Neural cell (in vitro differentiated cells): ENCODE measurements at regions not wholly inside any gene's neighbourhood (a gene's known extent, or its start where the extent isn't known, plus 50 kb on each side); places are given as distances from the start of the nearest gene placed in this dataset.

Experiments used
- H2AFZ ChIP-seq: fragments of 200-600, 300-800 bp; sonication (generic), shearing (Covaris generic); 2 replicates; pipeline ENCODE4 v1.6.0; 2014; ENCODE audit warnings: low read depth, mild to moderate bottlenecking, antibody characterized with exemption, low read length, moderate library complexity
- H3F3A ChIP-seq: fragments of 200-600 bp; shearing (Covaris generic); 2 replicates; pipeline ENCODE4 v1.6.1; 2016; ENCODE audit warnings: mild to moderate bottlenecking, moderate library complexity, mixed read lengths, antibody characterized with exemption, low read length; ENCODE audit not compliant: insufficient read depth, poor library complexity, severe bottlenecking
- H3K27ac ChIP-seq: fragments of 200-600, 300-800 bp; sonication (generic), shearing (Covaris generic); 2 replicates; pipeline ENCODE4 v1.5.1; 2014; ENCODE audit warnings: mild to moderate bottlenecking, low read length, moderate library complexity
- H3K27me3 ChIP-seq: fragments of 300-800, 200-600 bp; sonication (generic), shearing (Covaris generic); 2 replicates; pipeline ENCODE4 v1.6.0; 2014; ENCODE audit warnings: mild to moderate bottlenecking, low read depth, low read length, moderate library complexity; ENCODE audit not compliant: insufficient read depth
- H3K36me3 ChIP-seq: fragments of 300-800, 200-600 bp; sonication (generic), shearing (Covaris generic); 2 replicates; pipeline ENCODE4 v1.5.1; 2014; ENCODE audit warnings: mild to moderate bottlenecking, antibody characterized with exemption, low read length, moderate library complexity; ENCODE audit not compliant: insufficient read depth
- H3K4me2 ChIP-seq: fragments of 300-800, 200-600 bp; sonication (generic), shearing (Covaris generic); 2 replicates; pipeline ENCODE4 v1.6.0; 2014; ENCODE audit warnings: mild to moderate bottlenecking, low read length
- H3K4me3 ChIP-seq: fragments of 300-800, 200-600 bp; sonication (generic), shearing (Covaris generic); 2 replicates; pipeline ENCODE4 v1.5.1; 2014; ENCODE audit warnings: mild to moderate bottlenecking, low read length, moderate library complexity
- H3K79me2 ChIP-seq: fragments of 200-600 bp; shearing (Covaris generic); replicated peaks from 2 replicates; pipeline ENCODE4 v1.6.0; 2014; ENCODE audit warnings: mild to moderate bottlenecking, low read length, moderate library complexity; ENCODE audit not compliant: insufficient read depth
- H3K9ac ChIP-seq: fragments of 300-800, 200-600 bp; sonication (generic), shearing (Covaris generic); 2 replicates; pipeline ENCODE4 v1.6.1; 2016; ENCODE audit warnings: mild to moderate bottlenecking, low read length, mixed read lengths
- H3K9me2 ChIP-seq: fragments of 200-600 bp; shearing (Covaris generic); 2 replicates; pipeline ENCODE4 v1.6.1; 2016; ENCODE audit warnings: mild to moderate bottlenecking, low read length, mixed read lengths; ENCODE audit not compliant: insufficient read depth
- H3K9me3 ChIP-seq: fragments of 200-600, 300-800 bp; sonication (generic), shearing (Covaris generic); 2 replicates; pipeline ENCODE4 v1.6.1; 2016; ENCODE audit warnings: mild to moderate bottlenecking, mixed run types, low read length, moderate library complexity, mixed read lengths
- H4K20me1 ChIP-seq: fragments of 200-600 bp; shearing (Covaris generic); 2 replicates; pipeline ENCODE4 v1.6.1; 2016; ENCODE audit warnings: mild to moderate bottlenecking, mixed run types; ENCODE audit not compliant: insufficient read depth
- EP300 ChIP-seq: fragments of 450-650 bp; conservative IDR thresholded peaks from 2 replicates; pipeline ENCODE4 v1.6.1; 2014; ENCODE audit warnings: antibody characterized with exemption, mild to moderate bottlenecking, moderate library complexity; ENCODE audit not compliant: poor library complexity, severe bottlenecking
- EZH2 ChIP-seq: fragments of 200-600, 300-800 bp; shearing (Covaris generic), sonication (generic); IDR thresholded peaks from 2 replicates; pipeline ENCODE4 v1.6.1; 2014; ENCODE audit warnings: antibody characterized with exemption, low read length, borderline replicate concordance, mild to moderate bottlenecking; ENCODE audit not compliant: insufficient read depth, poor library complexity, severe bottlenecking
- MXI1 ChIP-seq: fragments of 450-650 bp; conservative IDR thresholded peaks from 2 replicates; pipeline ENCODE4 v1.6.1; 2014; ENCODE audit warnings: antibody characterized with exemption, mild to moderate bottlenecking; ENCODE audit not compliant: poor library complexity, severe bottlenecking
- POLR2AphosphoS5 ChIP-seq: IDR thresholded peaks from 2 replicates; pipeline ENCODE4 v1.6.1; 2012
- TAF1 ChIP-seq: IDR thresholded peaks from 2 replicates; pipeline ENCODE4 v1.6.1; 2012; ENCODE audit warnings: low read depth
- TF ChIP-seq, protein P1 (sequence below): fragments of 450-650 bp; IDR thresholded peaks from 2 replicates; pipeline ENCODE4 v1.5.1; 2014; ENCODE audit warnings: antibody characterized with exemption, mild to moderate bottlenecking, moderate library complexity; ENCODE audit not compliant: poor library complexity, severe bottlenecking
- TF ChIP-seq, protein P2 (sequence below): IDR thresholded peaks from 2 replicates; pipeline ENCODE4 v1.6.1; 2012; ENCODE audit warnings: borderline replicate concordance

DNA sequence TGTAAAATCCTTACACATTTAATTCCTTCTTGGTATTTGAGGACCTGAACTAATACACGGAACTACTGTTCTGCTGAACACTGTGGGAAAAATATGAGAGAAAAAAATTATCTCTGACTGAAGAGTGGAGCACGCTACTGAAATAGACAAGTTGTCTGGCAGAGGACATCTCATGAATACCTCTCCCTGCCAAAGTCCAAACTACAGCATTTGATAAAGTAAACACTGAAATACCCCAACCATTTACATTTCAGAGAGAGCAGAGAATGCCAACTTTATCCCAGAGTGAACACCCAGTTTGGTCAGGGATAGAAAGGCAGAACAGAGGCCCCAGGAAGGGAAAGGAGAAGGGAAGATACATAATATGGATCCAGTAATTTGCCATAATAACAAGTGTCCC is 920.7 kb downstream of the SQOR start:
- no peak overlapping the region for H3K9ac ChIP-seq
- H3K4me2 ChIP-seq: no peak overlapping the region

DNA sequence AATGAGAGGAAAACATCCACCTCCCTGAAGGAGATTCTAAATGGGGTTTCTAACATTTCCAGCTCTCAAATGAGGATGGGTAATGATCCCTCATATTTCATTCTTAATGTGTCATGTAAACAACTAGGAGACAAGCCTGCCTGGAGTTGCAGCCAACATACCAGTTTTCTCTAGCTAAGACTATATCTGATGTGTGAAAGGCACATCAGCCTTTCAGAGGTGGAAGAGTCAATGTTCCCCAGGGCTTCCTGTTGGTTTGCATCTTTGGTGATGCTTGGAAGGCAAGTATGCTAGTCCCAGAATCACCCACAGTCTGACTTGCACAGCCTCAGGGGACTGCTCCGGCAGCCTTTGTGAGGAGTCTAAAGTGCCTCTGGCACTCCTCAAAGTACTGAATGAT is 921.2 kb downstream of the SQOR start:
- Histone ChIP-seq H2AFZ (no peak overlapping the region), H3K36me3 (no peaks in the 10 kb centered on the region), H4K20me1 (no peaks in the 10 kb centered on the region), H3K27me3 (no peaks in the 10 kb centered on the region), H3K9ac (no peak overlapping the region), H3K4me3 (no peak overlapping the region), H3K27ac (no peak overlapping the region), H3K9me3 (no peaks in the 10 kb centered on the region), H3F3A (no peaks in the 10 kb centered on the region), H3K4me2 (no peak overlapping the region), H3K79me2 (no peaks in the 10 kb centered on the region), H3K9me2 (no peaks in the 10 kb centered on the region)
- TF ChIP-seq EZH2 (no peak), POLR2AphosphoS5 (no peak), MXI1 (no peak), TAF1 (no peak)
- TF ChIP-seq, protein P1, sequence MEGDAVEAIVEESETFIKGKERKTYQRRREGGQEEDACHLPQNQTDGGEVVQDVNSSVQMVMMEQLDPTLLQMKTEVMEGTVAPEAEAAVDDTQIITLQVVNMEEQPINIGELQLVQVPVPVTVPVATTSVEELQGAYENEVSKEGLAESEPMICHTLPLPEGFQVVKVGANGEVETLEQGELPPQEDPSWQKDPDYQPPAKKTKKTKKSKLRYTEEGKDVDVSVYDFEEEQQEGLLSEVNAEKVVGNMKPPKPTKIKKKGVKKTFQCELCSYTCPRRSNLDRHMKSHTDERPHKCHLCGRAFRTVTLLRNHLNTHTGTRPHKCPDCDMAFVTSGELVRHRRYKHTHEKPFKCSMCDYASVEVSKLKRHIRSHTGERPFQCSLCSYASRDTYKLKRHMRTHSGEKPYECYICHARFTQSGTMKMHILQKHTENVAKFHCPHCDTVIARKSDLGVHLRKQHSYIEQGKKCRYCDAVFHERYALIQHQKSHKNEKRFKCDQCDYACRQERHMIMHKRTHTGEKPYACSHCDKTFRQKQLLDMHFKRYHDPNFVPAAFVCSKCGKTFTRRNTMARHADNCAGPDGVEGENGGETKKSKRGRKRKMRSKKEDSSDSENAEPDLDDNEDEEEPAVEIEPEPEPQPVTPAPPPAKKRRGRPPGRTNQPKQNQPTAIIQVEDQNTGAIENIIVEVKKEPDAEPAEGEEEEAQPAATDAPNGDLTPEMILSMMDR: no peak

More for the DNA sequence above, 920.7 kb downstream of the SQOR start:
- no peaks in the 10 kb centered on the region for H3K36me3 ChIP-seq
- no peak overlapping the region for H3K4me3 ChIP-seq
- no peaks in the 10 kb centered on the region for H4K20me1 ChIP-seq
- H3K9me2 ChIP-seq: no peaks in the 10 kb centered on the region
- TF ChIP-seq EP300 (no peak), MXI1 (no peak), TAF1 (no peak)
- TF ChIP-seq, protein P2, sequence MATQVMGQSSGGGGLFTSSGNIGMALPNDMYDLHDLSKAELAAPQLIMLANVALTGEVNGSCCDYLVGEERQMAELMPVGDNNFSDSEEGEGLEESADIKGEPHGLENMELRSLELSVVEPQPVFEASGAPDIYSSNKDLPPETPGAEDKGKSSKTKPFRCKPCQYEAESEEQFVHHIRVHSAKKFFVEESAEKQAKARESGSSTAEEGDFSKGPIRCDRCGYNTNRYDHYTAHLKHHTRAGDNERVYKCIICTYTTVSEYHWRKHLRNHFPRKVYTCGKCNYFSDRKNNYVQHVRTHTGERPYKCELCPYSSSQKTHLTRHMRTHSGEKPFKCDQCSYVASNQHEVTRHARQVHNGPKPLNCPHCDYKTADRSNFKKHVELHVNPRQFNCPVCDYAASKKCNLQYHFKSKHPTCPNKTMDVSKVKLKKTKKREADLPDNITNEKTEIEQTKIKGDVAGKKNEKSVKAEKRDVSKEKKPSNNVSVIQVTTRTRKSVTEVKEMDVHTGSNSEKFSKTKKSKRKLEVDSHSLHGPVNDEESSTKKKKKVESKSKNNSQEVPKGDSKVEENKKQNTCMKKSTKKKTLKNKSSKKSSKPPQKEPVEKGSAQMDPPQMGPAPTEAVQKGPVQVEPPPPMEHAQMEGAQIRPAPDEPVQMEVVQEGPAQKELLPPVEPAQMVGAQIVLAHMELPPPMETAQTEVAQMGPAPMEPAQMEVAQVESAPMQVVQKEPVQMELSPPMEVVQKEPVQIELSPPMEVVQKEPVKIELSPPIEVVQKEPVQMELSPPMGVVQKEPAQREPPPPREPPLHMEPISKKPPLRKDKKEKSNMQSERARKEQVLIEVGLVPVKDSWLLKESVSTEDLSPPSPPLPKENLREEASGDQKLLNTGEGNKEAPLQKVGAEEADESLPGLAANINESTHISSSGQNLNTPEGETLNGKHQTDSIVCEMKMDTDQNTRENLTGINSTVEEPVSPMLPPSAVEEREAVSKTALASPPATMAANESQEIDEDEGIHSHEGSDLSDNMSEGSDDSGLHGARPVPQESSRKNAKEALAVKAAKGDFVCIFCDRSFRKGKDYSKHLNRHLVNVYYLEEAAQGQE: no peak
- TF ChIP-seq, protein P1: no peak
- H3K79me2 ChIP-seq: no peaks in the 10 kb centered on the region
- H3K9me3 ChIP-seq: no peaks in the 10 kb centered on the region
- H3K27ac ChIP-seq: no peak overlapping the region
- H2AFZ ChIP-seq: no peak overlapping the region
- no peaks in the 10 kb centered on the region for H3F3A ChIP-seq
- no peaks in the 10 kb centered on the region for H3K27me3 ChIP-seq
